NCI-H2171 treated with DMSO at 0.1 percent for 48 hours (cell line): ENCODE measurements at regions not wholly inside any gene's neighbourhood (a gene's known extent, or its start where the extent isn't known, plus 50 kb on each side); places are given as distances from the start of the nearest gene placed in this dataset.
A peak's percentile ranks its signal among the peaks of the same experiment; 100 is the strongest.

Experiments
- DNase-seq: peaks from one replicate; lab custom pipeline; 2025; lab: John Stamatoyannopoulos, UW

- DNase-seq, result no peak
These were observed 128.6 kb upstream of the ARID1B start for GRCh38 chr6:156648616-156649015.

GRCh38 chr6:156647991-156648390, 129.2 kb upstream of the ARID1B start:
- no peak for DNase-seq

- no peak for DNase-seq
These were observed 129.9 kb upstream of the ARID1B start for GRCh38 chr6:156647140-156647784.

- DNase-seq, result no peak
These were observed 130.7 kb upstream of the ARID1B start for GRCh38 chr6:156646496-156646895.

GRCh38 chr6:156645097-156645496, 132.1 kb upstream of the ARID1B start:
- DNase-seq, result no peak

GRCh38 chr6:156639009-156639721, 138.0 kb upstream of the ARID1B start:
- DNase-seq, result no peak

GRCh38 chr6:156638581-156638980, 138.6 kb upstream of the ARID1B start:
- no peak for DNase-seq

- DNase-seq, result no peak
These were observed 142.2 kb upstream of the ARID1B start for GRCh38 chr6:156634951-156635371.

GRCh38 chr6:156634048-156634447, 143.1 kb upstream of the ARID1B start:
- DNase-seq, result no peak

- no peak for DNase-seq
These were observed 143.9 kb upstream of the ARID1B start for GRCh38 chr6:156633291-156633690.

- no peak for DNase-seq
These were observed 146.4 kb upstream of the ARID1B start for GRCh38 chr6:156630613-156631302.

GRCh38 chr6:156628805-156629204, 148.4 kb upstream of the ARID1B start:
- no peak for DNase-seq

GRCh38 chr6:156627524-156627923, 149.7 kb upstream of the ARID1B start:
- no peak for DNase-seq

GRCh38 chr6:156622185-156622584, 155.0 kb upstream of the ARID1B start:
- no peak for DNase-seq

- DNase-seq, result no peak
These were observed 156.8 kb upstream of the ARID1B start for GRCh38 chr6:156620331-156620730.

GRCh38 chr6:156618600-156619205, 158.5 kb upstream of the ARID1B start:
- peak; percentile 99 for DNase-seq

- no peak for DNase-seq
These were observed 159.2 kb upstream of the ARID1B start for GRCh38 chr6:156617941-156618340.

- peak; percentile 39 for DNase-seq
These were observed 159.8 kb upstream of the ARID1B start for GRCh38 chr6:156617376-156617775.

- DNase-seq, result no peak
These were observed 160.7 kb upstream of the ARID1B start for GRCh38 chr6:156616495-156616894.

GRCh38 chr6:156613996-156614395, 163.2 kb upstream of the ARID1B start:
- DNase-seq, result no peak

- DNase-seq, result no peak
These were observed 164.8 kb upstream of the ARID1B start for GRCh38 chr6:156612361-156612760.

GRCh38 chr6:156602066-156602385, 175.2 kb upstream of the ARID1B start:
- no peak for DNase-seq
